ENCODE measurements at regions not wholly inside any gene's neighbourhood (a gene's known extent, or its start where the extent isn't known, plus 50 kb on each side); places are given as distances from the start of the nearest gene placed in this dataset.

DNA sequence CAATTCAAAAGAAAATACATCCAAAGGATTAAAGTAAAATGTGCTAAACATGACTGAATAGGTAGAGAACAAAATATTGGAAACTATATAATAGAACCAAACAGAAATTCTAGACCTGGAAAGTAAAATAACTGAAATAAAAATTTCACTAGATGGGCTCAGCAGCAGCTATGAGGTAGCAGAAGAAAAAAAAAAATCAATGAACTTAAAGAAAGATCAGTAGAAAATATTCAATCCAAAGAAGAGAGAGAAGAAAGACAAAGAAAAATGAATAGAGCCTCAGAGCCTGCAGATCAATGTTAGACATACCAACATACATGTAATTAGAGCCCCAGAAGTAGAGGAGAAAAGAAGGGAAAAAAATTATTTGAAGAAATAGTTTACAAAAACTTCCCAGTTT is 129.6 kb upstream of the RNF32 start:
- TF ChIP-seq MAX (IDR thresholded peaks at IDR 0.05; ENCODE audit: insufficient read depth, insufficient read length), result no peak
- TF ChIP-seq CTCF (IDR thresholded peaks at IDR 0.05; ENCODE audit: extremely low read depth in 1 of 2, insufficient read depth in 1 of 2, low read depth in 1 of 2, low read length in 2 of 2), result no peak
- TF ChIP-seq EZH2 (IDR thresholded peaks at IDR 0.05; ENCODE audit: borderline replicate concordance, low read depth, low read length, severe bottlenecking), result no peak
